ENCODE measurements at regions not wholly inside any gene's neighbourhood (a gene's known extent, or its start where the extent isn't known, plus 50 kb on each side); places are given as distances from the start of the nearest gene placed in this dataset.

DNA sequence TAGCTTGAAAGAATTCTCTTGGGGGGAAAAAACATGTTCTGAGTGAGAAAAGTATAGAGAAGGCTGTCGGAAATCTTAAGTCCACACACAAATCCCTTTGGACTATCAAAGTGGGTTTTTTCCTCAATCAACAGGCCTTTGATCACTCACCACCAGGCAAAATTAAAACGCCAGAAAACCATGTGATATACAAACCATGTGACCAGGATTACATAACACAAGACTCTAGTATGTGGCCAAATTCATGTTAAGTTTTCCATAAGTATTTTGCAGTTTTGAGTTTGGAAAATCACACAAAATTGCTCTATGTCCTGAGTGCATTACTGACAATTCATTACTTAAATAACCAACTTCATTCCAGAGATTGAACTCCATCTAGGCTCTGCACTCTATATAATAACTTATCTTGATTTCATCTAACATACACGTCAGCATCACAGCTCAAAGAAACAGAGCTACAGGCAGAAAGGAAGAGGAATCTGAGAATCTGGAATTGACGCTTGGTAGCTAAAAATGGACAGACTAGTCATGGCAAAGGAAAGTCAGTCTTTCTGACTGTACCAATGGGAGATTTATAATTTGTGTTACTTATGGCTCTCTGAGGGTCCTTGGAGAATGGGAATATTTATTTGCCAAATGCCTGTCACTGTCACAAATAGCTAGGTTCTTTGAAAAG, 383.5 kb downstream of the SFMBT2 start (continued):
- TF ChIP-seq ZNF462 (CRISPR knock-in tag; IDR thresholded peaks at IDR 0.05) (no peak), ZNF114 (CRISPR knock-in tag; IDR thresholded peaks at IDR 0.05) (no peak), EZH2phosphoT487 (IDR thresholded peaks at IDR 0.05; ENCODE audit: unreplicated experiment) (no peak), CTCF (conservative IDR thresholded peaks at IDR 0.05; ENCODE audit: low read depth in 2 of 2) (no peak), STAT1 (IDR thresholded peaks at IDR 0.05; ENCODE audit: unreplicated experiment) (no peak)
- TF ChIP-seq, protein P1, sequence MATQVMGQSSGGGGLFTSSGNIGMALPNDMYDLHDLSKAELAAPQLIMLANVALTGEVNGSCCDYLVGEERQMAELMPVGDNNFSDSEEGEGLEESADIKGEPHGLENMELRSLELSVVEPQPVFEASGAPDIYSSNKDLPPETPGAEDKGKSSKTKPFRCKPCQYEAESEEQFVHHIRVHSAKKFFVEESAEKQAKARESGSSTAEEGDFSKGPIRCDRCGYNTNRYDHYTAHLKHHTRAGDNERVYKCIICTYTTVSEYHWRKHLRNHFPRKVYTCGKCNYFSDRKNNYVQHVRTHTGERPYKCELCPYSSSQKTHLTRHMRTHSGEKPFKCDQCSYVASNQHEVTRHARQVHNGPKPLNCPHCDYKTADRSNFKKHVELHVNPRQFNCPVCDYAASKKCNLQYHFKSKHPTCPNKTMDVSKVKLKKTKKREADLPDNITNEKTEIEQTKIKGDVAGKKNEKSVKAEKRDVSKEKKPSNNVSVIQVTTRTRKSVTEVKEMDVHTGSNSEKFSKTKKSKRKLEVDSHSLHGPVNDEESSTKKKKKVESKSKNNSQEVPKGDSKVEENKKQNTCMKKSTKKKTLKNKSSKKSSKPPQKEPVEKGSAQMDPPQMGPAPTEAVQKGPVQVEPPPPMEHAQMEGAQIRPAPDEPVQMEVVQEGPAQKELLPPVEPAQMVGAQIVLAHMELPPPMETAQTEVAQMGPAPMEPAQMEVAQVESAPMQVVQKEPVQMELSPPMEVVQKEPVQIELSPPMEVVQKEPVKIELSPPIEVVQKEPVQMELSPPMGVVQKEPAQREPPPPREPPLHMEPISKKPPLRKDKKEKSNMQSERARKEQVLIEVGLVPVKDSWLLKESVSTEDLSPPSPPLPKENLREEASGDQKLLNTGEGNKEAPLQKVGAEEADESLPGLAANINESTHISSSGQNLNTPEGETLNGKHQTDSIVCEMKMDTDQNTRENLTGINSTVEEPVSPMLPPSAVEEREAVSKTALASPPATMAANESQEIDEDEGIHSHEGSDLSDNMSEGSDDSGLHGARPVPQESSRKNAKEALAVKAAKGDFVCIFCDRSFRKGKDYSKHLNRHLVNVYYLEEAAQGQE (IDR thresholded peaks at IDR 0.05; ENCODE audit: unreplicated experiment), result no peak
